AG10803 (cell line): ENCODE measurements at regions not wholly inside any gene's neighbourhood (a gene's known extent, or its start where the extent isn't known, plus 50 kb on each side); places are given as distances from the start of the nearest gene placed in this dataset.

Experiments used
- DNase-seq: peaks from one replicate; pipeline ENCODE4 v3.0.0; 2010; ENCODE audit warnings: low read depth
- H3K4me3 ChIP-seq: 2 replicates; pipeline ENCODE4 v1.5.1; 2011; ENCODE audit warnings: mild to moderate bottlenecking, low read length, control low read depth
- CTCF ChIP-seq: conservative IDR thresholded peaks from 2 replicates; pipeline ENCODE4 v1.5.1; 2011; ENCODE audit warnings: mild to moderate bottlenecking, low read length, control low read depth, inconsistent platforms

- TF ChIP-seq CTCF, result no peak
- H3K4me3 ChIP-seq, result no peak overlapping the region
- DNase-seq, result no peak
These were observed 90.0 kb upstream of the CCDC196 start for GRCh38 chr14:66396164-66396563.

DNA sequence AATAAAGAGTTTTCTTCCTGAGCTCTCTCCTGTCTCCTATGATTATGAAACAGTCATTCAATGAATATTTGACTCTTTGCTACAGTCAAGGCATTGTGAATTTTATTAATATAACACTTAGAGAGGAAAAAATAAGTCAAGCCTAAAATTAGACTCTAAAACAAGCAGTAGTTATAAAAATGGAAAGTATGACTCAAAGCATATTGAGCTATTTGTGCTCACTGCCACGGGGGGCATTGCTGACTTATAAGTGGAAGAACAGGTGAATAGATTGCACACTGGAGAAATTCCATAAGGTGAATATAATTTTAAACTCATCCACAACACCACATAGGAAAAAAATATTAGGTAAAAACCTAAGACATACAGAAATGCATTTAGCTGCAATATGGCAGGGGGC is 87.7 kb upstream of the CCDC196 start:
- TF ChIP-seq CTCF, result no peak
- no peak for DNase-seq
- H3K4me3 ChIP-seq, result no peak overlapping the region

- DNase-seq, result no peak
- TF ChIP-seq CTCF, result peak; percentile 27
- no peak overlapping the region for H3K4me3 ChIP-seq
These were observed 84.6 kb upstream of the CCDC196 start for GRCh38 chr14:66401449-66402095.

DNA sequence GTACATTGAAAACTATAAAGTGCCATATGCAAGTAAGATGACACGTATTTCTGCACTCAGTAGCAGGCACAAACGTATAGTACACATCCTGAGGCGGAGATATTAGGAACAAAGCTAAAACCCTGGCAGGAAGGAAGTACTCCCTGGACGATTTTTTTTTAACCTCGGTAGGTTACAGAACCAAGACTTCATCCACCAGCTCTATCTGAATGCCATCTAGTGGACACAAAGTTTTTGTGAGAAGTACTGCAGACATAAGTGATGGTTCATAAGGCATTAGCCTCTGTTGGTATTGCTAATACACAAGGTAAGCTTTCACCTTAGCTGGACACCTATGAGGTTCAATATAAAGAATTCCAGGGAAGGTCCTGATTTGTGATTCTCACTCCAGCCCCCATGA is 83.0 kb upstream of the CCDC196 start:
- peak; percentile 43 for DNase-seq
- H3K4me3 ChIP-seq, result no peak overlapping the region
- peak; percentile 56 for TF ChIP-seq CTCF

DNA sequence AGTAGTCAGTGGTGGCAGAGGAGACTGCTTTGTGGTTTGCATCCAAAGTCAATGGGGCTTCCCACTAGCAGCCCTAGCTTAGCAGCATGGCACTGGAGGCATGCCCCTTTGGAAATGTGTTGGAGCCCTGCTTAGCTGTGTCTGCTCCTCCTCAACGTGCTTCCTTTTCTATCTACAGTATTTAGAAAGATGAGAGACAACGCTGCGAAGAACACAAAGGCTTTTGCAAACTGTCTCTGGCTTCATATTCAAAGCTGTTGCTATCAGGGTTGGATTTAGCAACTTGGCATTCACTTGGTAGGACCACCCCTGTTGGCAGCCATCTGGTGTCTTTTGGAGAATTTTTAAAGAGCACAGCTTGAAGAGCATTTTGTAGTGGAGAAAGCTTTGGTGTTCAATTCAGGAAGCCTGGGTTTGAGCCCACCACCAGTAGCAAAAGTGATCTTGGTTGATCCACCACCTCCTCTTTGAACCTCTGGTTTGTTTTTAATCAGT is 82.1 kb upstream of the CCDC196 start:
- TF ChIP-seq CTCF, result no peak
- no peak overlapping the region for H3K4me3 ChIP-seq
- DNase-seq, result no peak

DNA sequence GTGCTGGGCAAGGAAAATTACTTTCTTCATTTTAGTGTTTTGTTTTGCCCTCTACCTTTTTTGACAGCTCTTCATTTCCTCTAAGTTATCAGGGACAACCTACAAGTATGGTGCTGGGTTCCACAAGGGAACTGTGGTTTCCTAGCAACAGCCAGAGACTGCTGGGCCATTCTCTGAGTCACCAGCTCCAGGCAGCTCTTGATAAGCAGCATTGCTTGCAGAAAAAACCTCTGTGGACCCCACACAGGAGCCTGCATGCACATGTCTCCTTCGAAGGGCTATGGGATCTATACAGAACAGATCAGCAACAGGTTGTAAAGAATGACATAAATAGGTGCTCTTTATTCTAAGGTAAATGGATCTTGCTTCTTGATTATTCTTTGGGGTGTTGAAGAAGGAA is 81.0 kb upstream of the CCDC196 start:
- DNase-seq, result no peak
- H3K4me3 ChIP-seq, result no peak overlapping the region
- no peak for TF ChIP-seq CTCF

- DNase-seq, result no peak
- no peak for TF ChIP-seq CTCF
- no peak overlapping the region for H3K4me3 ChIP-seq
These were observed 72.3 kb upstream of the CCDC196 start for GRCh38 chr14:66413901-66414300.
